GM12878 (cell line): ENCODE measurements at regions not wholly inside any gene's neighbourhood (a gene's known extent, or its start where the extent isn't known, plus 50 kb on each side); places are given as distances from the start of the nearest gene placed in this dataset.

Source experiments
- ATAC-seq: fragments of 200-7000 bp; cut with Tn5 transposase; 3 replicates; pipeline ENCODE4 v1.9.1; 2020; ENCODE audit warnings: mild to moderate bottlenecking, moderate library complexity
- BruUV-seq: library from RNA; stranded (reverse); fragments of 400-500 nt; replicated peaks from 2 replicates; lab custom pipeline; 2021; lab: Mats Ljungman, UMichigan
- CTCF ChIA-PET: fragments of 300-600 bp; sonication (Branson Sonifier 250); formaldehyde crosslinking; extraction: SDS; loops from one replicate; lab custom pipeline; 2021; ENCODE audit warnings: inconsistent platforms; lab: Yijun Ruan, JAX
- POLR2A ChIA-PET: fragments of 350-600 bp; formaldehyde crosslinking; extraction: SDS; loops from one replicate; lab custom pipeline; 2021; ENCODE audit warnings: inconsistent platforms; lab: Charles Lee
- RAD21 ChIA-PET: fragments of 300-600 bp; sonication (Branson Sonifier 250); formaldehyde crosslinking; loops from one replicate; lab custom pipeline; 2023; ENCODE audit warnings: antibody characterized with exemption; ENCODE audit not compliant: unreplicated experiment; lab: Charles Lee
- SMC1A ChIA-PET: fragments of 300-600 bp; sonication (Branson Sonifier 250); formaldehyde crosslinking; loops from one replicate; lab custom pipeline; 2023; ENCODE audit not compliant: unreplicated experiment, uncharacterized antibody; lab: Charles Lee
- DNase-seq: peaks from one replicate; pipeline ENCODE4 v3.0.0-alpha.2; 2011; ENCODE audit warnings: low read depth, low spot score
- FAIRE-seq: peaks from 3 replicates; lab custom pipeline; 2011; peaks lifted over from hg19 to GRCh38; lab: Jason Lieb, UNC
- H2AFZ ChIP-seq: 2 replicates; pipeline ENCODE4 v1.6.0; 2011; ENCODE audit warnings: low read depth, low read length, control low read depth; ENCODE audit not compliant: control insufficient read depth
- H3K27ac ChIP-seq: 2 replicates; pipeline ENCODE4 v1.5.1; 2011; ENCODE audit warnings: control low read depth; ENCODE audit not compliant: control insufficient read depth, insufficient read depth
- H3K27me3 ChIP-seq, 2 experiments: replicated peaks in 1 of 2; 2 replicates each; pipeline versions ENCODE4 v1.6.0 to v1.6.1; 2011; ENCODE audit warnings: low read length in 1 of 2; ENCODE audit not compliant: control insufficient read depth in 2 of 2, insufficient read depth in 2 of 2
- H3K36me3 ChIP-seq, 2 experiments: 2 replicates each; pipeline ENCODE4 v1.5.1; 2011; ENCODE audit warnings: low read length in 1 of 2; ENCODE audit not compliant: control insufficient read depth in 2 of 2, insufficient read depth in 2 of 2
- H3K4me1 ChIP-seq: 2 replicates; pipeline ENCODE4 v1.6.1; 2011; ENCODE audit warnings: mild to moderate bottlenecking, low read length, moderate library complexity, mixed read lengths; ENCODE audit not compliant: control insufficient read depth, insufficient read depth
- H3K4me2 ChIP-seq: 2 replicates; pipeline ENCODE4 v1.6.0; 2011; ENCODE audit warnings: control low read depth; ENCODE audit not compliant: control insufficient read depth, insufficient read depth
- H3K4me3 ChIP-seq: fragments of 200-600 bp; sonication (generic); 2 replicates; pipeline ENCODE4 v1.5.1; 2016
- H3K79me2 ChIP-seq: 2 replicates; pipeline ENCODE4 v1.6.0; 2011; ENCODE audit warnings: low read length; ENCODE audit not compliant: control insufficient read depth, insufficient read depth
- H3K9ac ChIP-seq: 2 replicates; pipeline ENCODE4 v1.8.0; 2011; ENCODE audit warnings: low read length, control low read depth, mixed read lengths; ENCODE audit not compliant: control insufficient read depth, insufficient read depth
- H3K9me3 ChIP-seq: replicated peaks from 3 replicates; pipeline ENCODE4 v1.5.1; 2011; ENCODE audit warnings: mild to moderate bottlenecking, low read length; ENCODE audit not compliant: control insufficient read depth, insufficient read depth
- H4K20me1 ChIP-seq: 2 replicates; pipeline ENCODE4 v1.6.0; 2011; ENCODE audit not compliant: control insufficient read depth, insufficient read depth
- BCL11A ChIP-seq: IDR thresholded peaks from 2 replicates; pipeline ENCODE4 v1.6.1; 2011; ENCODE audit warnings: low read depth, low read length
- FOXK2 ChIP-seq: fragments of 450-650 bp; IDR thresholded peaks from 2 replicates; pipeline ENCODE4 v1.6.1; 2017; ENCODE audit warnings: mild to moderate bottlenecking, moderate library complexity
- KDM1A ChIP-seq: fragments of 200-600 bp; sonication (generic); IDR thresholded peaks from 2 replicates; pipeline ENCODE4 v1.6.1; 2016; ENCODE audit warnings: borderline replicate concordance
- LARP7 ChIP-seq: fragments of 450-650 bp; IDR thresholded peaks from 2 replicates; pipeline ENCODE4 v1.6.1; 2017; ENCODE audit warnings: mild to moderate bottlenecking
- MTA3 ChIP-seq: IDR thresholded peaks from 2 replicates; pipeline ENCODE4 v1.6.1; 2012; ENCODE audit warnings: low read length, inconsistent platforms, borderline replicate concordance
- NFXL1 ChIP-seq: fragments of 450-650 bp; IDR thresholded peaks from 2 replicates; pipeline ENCODE4 v1.6.1; 2017; ENCODE audit warnings: antibody characterized with exemption, mild to moderate bottlenecking, borderline replicate concordance
- NR2F1 ChIP-seq: fragments of 450-650 bp; conservative IDR thresholded peaks from 2 replicates; pipeline ENCODE4 v1.6.1; 2017; ENCODE audit warnings: mild to moderate bottlenecking
- POU2F2 ChIP-seq: IDR thresholded peaks from 3 replicates; pipeline ENCODE4 v1.6.1; 2011; ENCODE audit warnings: low read depth, mild to moderate bottlenecking, low read length, borderline replicate concordance
- SREBF1 ChIP-seq: IDR thresholded peaks from 2 replicates; pipeline ENCODE4 v1.6.1; 2012; ENCODE audit warnings: mild to moderate bottlenecking, low read length
- TARDBP ChIP-seq: IDR thresholded peaks from 2 replicates; pipeline ENCODE4 v1.6.1; 2016; ENCODE audit warnings: borderline replicate concordance
- TCF7 ChIP-seq: IDR thresholded peaks from 2 replicates; pipeline ENCODE4 v1.6.1; 2014; ENCODE audit warnings: antibody characterized with exemption, borderline replicate concordance
- WGBS: methylation state at CpG from one replicate; pipeline ENCODE4 v1.1.6; 2016; ENCODE audit warnings: low lambda C conversion rate; ENCODE audit not compliant: insufficient replicate concordance, insufficient coverage; ENCODE audit errors: missing lambda C conversion rate; 5-methylcytosine and 5-hydroxymethylcytosine counted together
- in situ Hi-C: fragments of 300-500 bp; cut with MboI; formaldehyde crosslinking; loops from 9 replicates; pipeline ENCODE4 v1.14.3; 2018; ENCODE audit warnings: mixed read lengths
- intact Hi-C: fragments of 100-400 bp; cut with micrococcal nuclease; formaldehyde crosslinking; loops from one replicate; pipeline ENCODE4 v1.14.2; 2022; ENCODE audit not compliant: unreplicated experiment
- TF ChIP-seq, protein P1 (sequence below): IDR thresholded peaks from 2 replicates; pipeline ENCODE4 v1.6.1; 2011; ENCODE audit warnings: mild to moderate bottlenecking, low read depth, low read length, moderate library complexity; ENCODE audit not compliant: insufficient replicate concordance
- TF ChIP-seq, protein P2 (sequence below): IDR thresholded peaks from 2 replicates; pipeline ENCODE4 v1.6.1; 2012; ENCODE audit warnings: low read length, inconsistent platforms

DNA sequence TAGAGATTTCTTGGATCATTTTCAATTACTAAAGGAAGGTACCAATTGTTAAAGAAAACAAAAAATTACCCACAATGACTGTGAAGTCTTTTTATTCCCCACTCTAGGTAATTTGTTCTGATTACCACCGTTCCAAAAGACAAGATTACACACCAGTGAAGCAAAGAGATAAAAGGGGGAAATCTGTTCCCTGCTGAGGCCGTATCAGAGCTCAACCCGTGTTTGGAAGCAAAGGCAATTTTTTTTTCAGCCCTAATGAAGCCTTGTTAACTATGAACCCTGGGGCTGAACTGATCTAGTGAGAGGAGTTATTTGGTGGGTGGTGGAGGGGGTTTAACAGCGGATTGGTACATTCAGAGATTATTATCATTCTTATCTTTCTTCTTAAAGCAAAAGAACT is 128.5 kb downstream of the ALDH8A1 start:
- Histone ChIP-seq H4K20me1 (no peaks in the 10 kb centered on the region), H3K27ac (no peak overlapping the region), H3K36me3 (no peaks in the 10 kb centered on the region), H3K4me1 (no peaks in the 10 kb centered on the region), H3K79me2 (no peaks in the 10 kb centered on the region), H3K9ac (no peak overlapping the region), H2AFZ (no peak overlapping the region), H3K4me2 (no peak overlapping the region), H3K27me3 (no peaks in the 10 kb centered on the region), H3K4me3 (no peak overlapping the region), H3K9me3 (peaks cover 1% of the 10 kb centered on the region; the same call in 1 of the 3 replicates)
- in situ Hi-C loops: loop anchor here (5.0 kb wide), 1 partner anchor 654 kb away; no protein-coding TSS in a partner anchor
- 35% methylated on average over 4 of the region's 4 CpGs for WGBS
- DNase-seq: no peak
- ChIA-PET RAD21 (interaction anchor here (1.0 to 3.3 kb wide), 3 partner anchors 119 to 648 kb away, joined by 3 to 12 read pairs (median 6); no protein-coding TSS in a partner anchor), SMC1A (interaction anchor here (1.4 to 2.6 kb wide), 2 partner anchors 183 to 665 kb away, joined by 3 to 6 read pairs; no protein-coding TSS in a partner anchor), POLR2A (interaction anchor here (0.6 kb wide), 1 partner anchor 1377 kb away, joined by 3 read pairs; no protein-coding TSS in a partner anchor), CTCF (interaction anchor here (0.9 to 2.4 kb wide), 2 partner anchors 201 to 650 kb away, joined by 3 to 6 read pairs; no protein-coding TSS in a partner anchor)
- no peak for FAIRE-seq
- no TSS peak for BruUV-seq
- ATAC-seq: no peak
- TF ChIP-seq MTA3 (no peak), BCL11A (no peak), TARDBP (no peak), SREBF1 (no peak), KDM1A (no peak), FOXK2 (no peak), NR2F1 (no peak), TCF7 (no peak), NFXL1 (no peak), LARP7 (no peak), POU2F2 (no peak)
- TF ChIP-seq, protein P1, sequence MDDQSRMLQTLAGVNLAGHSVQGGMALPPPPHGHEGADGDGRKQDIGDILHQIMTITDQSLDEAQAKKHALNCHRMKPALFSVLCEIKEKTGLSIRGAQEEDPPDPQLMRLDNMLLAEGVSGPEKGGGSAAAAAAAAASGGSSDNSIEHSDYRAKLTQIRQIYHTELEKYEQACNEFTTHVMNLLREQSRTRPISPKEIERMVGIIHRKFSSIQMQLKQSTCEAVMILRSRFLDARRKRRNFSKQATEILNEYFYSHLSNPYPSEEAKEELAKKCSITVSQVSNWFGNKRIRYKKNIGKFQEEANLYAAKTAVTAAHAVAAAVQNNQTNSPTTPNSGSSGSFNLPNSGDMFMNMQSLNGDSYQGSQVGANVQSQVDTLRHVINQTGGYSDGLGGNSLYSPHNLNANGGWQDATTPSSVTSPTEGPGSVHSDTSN: no peak
- TF ChIP-seq, protein P2, sequence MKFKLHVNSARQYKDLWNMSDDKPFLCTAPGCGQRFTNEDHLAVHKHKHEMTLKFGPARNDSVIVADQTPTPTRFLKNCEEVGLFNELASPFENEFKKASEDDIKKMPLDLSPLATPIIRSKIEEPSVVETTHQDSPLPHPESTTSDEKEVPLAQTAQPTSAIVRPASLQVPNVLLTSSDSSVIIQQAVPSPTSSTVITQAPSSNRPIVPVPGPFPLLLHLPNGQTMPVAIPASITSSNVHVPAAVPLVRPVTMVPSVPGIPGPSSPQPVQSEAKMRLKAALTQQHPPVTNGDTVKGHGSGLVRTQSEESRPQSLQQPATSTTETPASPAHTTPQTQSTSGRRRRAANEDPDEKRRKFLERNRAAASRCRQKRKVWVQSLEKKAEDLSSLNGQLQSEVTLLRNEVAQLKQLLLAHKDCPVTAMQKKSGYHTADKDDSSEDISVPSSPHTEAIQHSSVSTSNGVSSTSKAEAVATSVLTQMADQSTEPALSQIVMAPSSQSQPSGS: no peak
- intact Hi-C loops: loop anchor here (5.0 to 10.0 kb wide), 4 partner anchors 121 to 697 kb away; no protein-coding TSS in a partner anchor
